ENCODE measurements at regions not wholly inside any gene's neighbourhood (a gene's known extent, or its start where the extent isn't known, plus 50 kb on each side); places are given as distances from the start of the nearest gene placed in this dataset.

- no peaks in the 10 kb centered on the region for H3K9me3 ChIP-seq (ENCODE audit: control insufficient read depth, insufficient read depth, low read depth, low read length)
- H3K36me3 ChIP-seq (ENCODE audit: control insufficient read depth, insufficient read depth, low read length) = no peaks in the 10 kb centered on the region
- intact Hi-C loops (cut with micrococcal nuclease; ENCODE audit: unreplicated experiment) (no loop called here), in situ Hi-C loops (cut with HindIII; ENCODE audit: low pct_unique_long_range_greater_than_20kb, low sequenced_read_pairs) (no loop called here)
- no peaks in the 10 kb centered on the region for H3K4me1 ChIP-seq (ENCODE audit: control insufficient read depth, insufficient read depth, low read length)
- DNase-seq (ENCODE audit: low read depth, low spot score) = no peak
- ATAC-seq = no peak
- H3K27ac ChIP-seq (ENCODE audit: low read length) = no peak overlapping the region
- peaks cover 3% of the 10 kb centered on the region; the same call in 1 of the 2 replicates for H3K27me3 ChIP-seq (ENCODE audit: control insufficient read depth, insufficient read depth, low read length)
- POLR2A ChIA-PET = no interaction called here
- H3K4me3 ChIP-seq (ENCODE audit: low read depth in 2 of 2, low read length in 2 of 2) = no peak overlapping the region
- BruUV-seq (replicated peaks) = no TSS peak
- CTCF ChIA-PET = no interaction called here
- no peak for TF ChIP-seq CTCF (IDR thresholded peaks at IDR 0.05)
- TF ChIP-seq POLR2AphosphoS5 (IDR thresholded peaks at IDR 0.05; ENCODE audit: low read depth, low read length) = no peak
- TF ChIP-seq SIN3A (IDR thresholded peaks at IDR 0.05; ENCODE audit: borderline replicate concordance, insufficient read depth, low read depth, low read length) = no peak
Measured at GRCh38 chr2:15686643-15687042, 95.0 kb downstream of the DDX1 start.

- ATAC-seq (no peak), DNase-seq (ENCODE audit: low read depth, low spot score) (no peak)
- TF ChIP-seq SIN3A (IDR thresholded peaks at IDR 0.05; ENCODE audit: borderline replicate concordance, insufficient read depth, low read depth, low read length) = no peak
- Histone ChIP-seq H3K4me1 (ENCODE audit: control insufficient read depth, insufficient read depth, low read length) (no peaks in the 10 kb centered on the region), H3K27me3 (ENCODE audit: control insufficient read depth, insufficient read depth, low read length) (peaks cover 3% of the 10 kb centered on the region; the same call in 1 of the 2 replicates), H3K27ac (ENCODE audit: low read length) (no peak overlapping the region), H3K9me3 (ENCODE audit: control insufficient read depth, insufficient read depth, low read depth, low read length) (no peaks in the 10 kb centered on the region), H3K4me3 (ENCODE audit: low read depth in 2 of 2, low read length in 2 of 2) (no peak overlapping the region), H3K36me3 (ENCODE audit: control insufficient read depth, insufficient read depth, low read length) (no peaks in the 10 kb centered on the region)
- POLR2A ChIA-PET = no interaction called here
- intact Hi-C loops (cut with micrococcal nuclease; ENCODE audit: unreplicated experiment) (no loop called here), in situ Hi-C loops (cut with HindIII; ENCODE audit: low pct_unique_long_range_greater_than_20kb, low sequenced_read_pairs) (no loop called here)
- BruUV-seq (replicated peaks) = no TSS peak
- CTCF ChIA-PET = no interaction called here
Measured at GRCh38 chr2:15687243-15687642, 95.6 kb downstream of the DDX1 start.

DNA sequence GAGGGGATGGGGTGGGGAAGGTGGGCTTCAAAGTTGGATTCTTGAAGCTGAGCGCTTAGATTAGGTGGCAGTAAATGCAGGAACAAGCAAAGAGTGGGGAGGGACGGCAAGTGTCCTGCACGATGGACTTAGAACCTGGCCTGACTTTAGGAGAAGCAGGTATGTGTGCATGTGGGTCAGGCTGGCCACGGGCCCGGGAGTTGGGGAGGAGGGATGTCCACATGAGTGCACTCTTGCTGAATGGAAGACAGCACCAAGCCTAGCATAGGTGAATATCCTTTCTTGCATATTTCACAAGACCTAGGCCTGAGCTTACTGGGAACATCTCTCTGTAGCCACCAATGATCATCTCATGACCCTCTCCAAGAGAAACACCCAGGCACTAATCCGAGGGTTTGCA, 96.1 kb downstream of the DDX1 start:
- Histone ChIP-seq H3K27ac (ENCODE audit: low read length) (no peak overlapping the region), H3K27me3 (ENCODE audit: control insufficient read depth, insufficient read depth, low read length) (peaks cover 3% of the 10 kb centered on the region; the same call in 1 of the 2 replicates), H3K9me3 (ENCODE audit: control insufficient read depth, insufficient read depth, low read depth, low read length) (no peaks in the 10 kb centered on the region), H3K36me3 (ENCODE audit: control insufficient read depth, insufficient read depth, low read length) (no peaks in the 10 kb centered on the region), H3K4me1 (ENCODE audit: control insufficient read depth, insufficient read depth, low read length) (no peaks in the 10 kb centered on the region), H3K4me3 (ENCODE audit: low read depth in 2 of 2, low read length in 2 of 2) (no peak overlapping the region)
- ChIA-PET POLR2A (no interaction called here), CTCF (no interaction called here)
- in situ Hi-C loops (cut with HindIII; ENCODE audit: low pct_unique_long_range_greater_than_20kb, low sequenced_read_pairs) = no loop called here
- no peak for ATAC-seq
- no TSS peak for BruUV-seq (replicated peaks)
- no peak for TF ChIP-seq CTCF (IDR thresholded peaks at IDR 0.05)
- no peak for TF ChIP-seq SIN3A (IDR thresholded peaks at IDR 0.05; ENCODE audit: borderline replicate concordance, insufficient read depth, low read depth, low read length)
- TF ChIP-seq TCF7L2 (IDR thresholded peaks at IDR 0.05; ENCODE audit: low read depth, low read length) = no peak
- TF ChIP-seq POLR2AphosphoS5 (IDR thresholded peaks at IDR 0.05; ENCODE audit: low read depth, low read length) = no peak
- no peak for TF ChIP-seq REST (IDR thresholded peaks at IDR 0.05; ENCODE audit: insufficient read depth in 1 of 2, low read depth in 2 of 2, low read length in 1 of 2)
- DNase-seq (ENCODE audit: low read depth, low spot score) = no peak
- intact Hi-C loops (cut with micrococcal nuclease; ENCODE audit: unreplicated experiment) = no loop called here
